ENCODE measurements at regions not wholly inside any gene's neighbourhood (a gene's known extent, or its start where the extent isn't known, plus 50 kb on each side); places are given as distances from the start of the nearest gene placed in this dataset.

- no peak for DNase-seq (ENCODE audit: low read depth in 1 of 2, low spot score in 2 of 2)
These were observed 770.8 kb upstream of the SOX9 start for GRCh38 chr17:71349908-71350600.

More at GRCh38 chr17:71349908-71350600, 770.8 kb upstream of the SOX9 start:
- Histone ChIP-seq H4K91ac (replicated peaks; ENCODE audit: insufficient read length, low read length) (no peak overlapping the region), H3K4me2 (ENCODE audit: insufficient read depth in 1 of 2, low read depth in 2 of 2, low read length in 2 of 2) (no peak overlapping the region), H3K27me3 (replicated peaks in 1 of 4; ENCODE audit: control insufficient read depth in 3 of 4, extremely low read depth in 1 of 4, insufficient read depth in 3 of 4, low read length in 3 of 4) (no peaks in the 10 kb centered on the region), H3K79me2 (ENCODE audit: control insufficient read depth in 1 of 2, insufficient read depth in 2 of 2, low read length in 2 of 2) (no peaks in the 10 kb centered on the region), H3K23ac (ENCODE audit: insufficient read length) (no peak overlapping the region), H3K9ac (replicated peaks in 1 of 4; ENCODE audit: extremely low read depth in 1 of 4, low read depth in 3 of 4, low read length in 3 of 4) (no peak overlapping the region), H3K36me3 (ENCODE audit: control insufficient read depth in 2 of 4, insufficient read depth in 4 of 4, low read length in 3 of 4) (no peaks in the 10 kb centered on the region), H3K14ac (ENCODE audit: insufficient read length) (no peak overlapping the region), H3K9me3 (ENCODE audit: insufficient read depth in 2 of 2, low read depth in 1 of 2, low read length in 1 of 2) (no peaks in the 10 kb centered on the region), H4K20me1 (replicated peaks in 1 of 2; ENCODE audit: control insufficient read depth in 1 of 2, insufficient read depth in 2 of 2, low read length in 2 of 2) (no peaks in the 10 kb centered on the region), H3K56ac (replicated peaks; ENCODE audit: insufficient read length, low read depth, low read length) (no peak overlapping the region), H2AFZ (ENCODE audit: low read length) (no peak overlapping the region), H3K79me1 (ENCODE audit: low read depth, low read length) (no peaks in the 10 kb centered on the region), H3K4me3 (ENCODE audit: extremely low read depth in 1 of 4, insufficient read depth in 2 of 4, low read depth in 3 of 4, low read length in 4 of 4) (no peak overlapping the region), H4K5ac (ENCODE audit: insufficient read length, low read depth, low read length) (no peak overlapping the region), H3K18ac (ENCODE audit: extremely low read depth, low read length) (no peak overlapping the region), H2BK12ac (ENCODE audit: low read depth, low read length) (no peak overlapping the region), H2AK5ac (ENCODE audit: low read depth, low read length) (no peak overlapping the region), H3K4me1 (replicated peaks in 1 of 4; ENCODE audit: control insufficient read depth in 3 of 4, insufficient read depth in 4 of 4, low read length in 3 of 4) (no peaks in the 10 kb centered on the region), H3K23me2 (ENCODE audit: low read depth, low read length) (no peaks in the 10 kb centered on the region), H4K8ac (ENCODE audit: extremely low read depth, insufficient read depth, low read length) (no peak overlapping the region), H2BK120ac (replicated peaks; ENCODE audit: low read depth, low read length) (no peak overlapping the region), H2BK20ac (ENCODE audit: low read length) (no peak overlapping the region), H3K27ac (ENCODE audit: low read depth, low read length) (no peak overlapping the region), H3K4ac (replicated peaks; ENCODE audit: insufficient read length, low read depth, low read length) (no peak overlapping the region), H2BK15ac (ENCODE audit: low read length) (no peak overlapping the region), H2BK5ac (ENCODE audit: low read depth, low read length) (no peak overlapping the region)
- no peak for TF ChIP-seq EZH2 (IDR thresholded peaks at IDR 0.05; ENCODE audit: low read depth, low read length, severe bottlenecking)
- TF ChIP-seq KDM5A (IDR thresholded peaks at IDR 0.05; ENCODE audit: low read length) = no peak
- TF ChIP-seq SP4 (IDR thresholded peaks at IDR 0.05; ENCODE audit: low read length) = no peak
- TF ChIP-seq SP2 (IDR thresholded peaks at IDR 0.05; ENCODE audit: low read length) = no peak
- TF ChIP-seq CREB1 (IDR thresholded peaks at IDR 0.05) = no peak
- no peak for TF ChIP-seq USF2 (IDR thresholded peaks at IDR 0.05; ENCODE audit: low read length)
- TF ChIP-seq SIRT6 (IDR thresholded peaks at IDR 0.05; ENCODE audit: low read length) = no peak
- TF ChIP-seq RAD21 (IDR thresholded peaks at IDR 0.05 in 1 of 2, conservative IDR thresholded peaks at IDR 0.05 in 1 of 2; ENCODE audit: low read depth in 2 of 2, low read length in 2 of 2) = no peak
- no peak for TF ChIP-seq GABPA (IDR thresholded peaks at IDR 0.05; ENCODE audit: borderline replicate concordance, insufficient read depth, low read length)
- TF ChIP-seq RBBP5 (IDR thresholded peaks at IDR 0.05; ENCODE audit: borderline replicate concordance, low read depth, low read length) = no peak
- TF ChIP-seq, protein P1, sequence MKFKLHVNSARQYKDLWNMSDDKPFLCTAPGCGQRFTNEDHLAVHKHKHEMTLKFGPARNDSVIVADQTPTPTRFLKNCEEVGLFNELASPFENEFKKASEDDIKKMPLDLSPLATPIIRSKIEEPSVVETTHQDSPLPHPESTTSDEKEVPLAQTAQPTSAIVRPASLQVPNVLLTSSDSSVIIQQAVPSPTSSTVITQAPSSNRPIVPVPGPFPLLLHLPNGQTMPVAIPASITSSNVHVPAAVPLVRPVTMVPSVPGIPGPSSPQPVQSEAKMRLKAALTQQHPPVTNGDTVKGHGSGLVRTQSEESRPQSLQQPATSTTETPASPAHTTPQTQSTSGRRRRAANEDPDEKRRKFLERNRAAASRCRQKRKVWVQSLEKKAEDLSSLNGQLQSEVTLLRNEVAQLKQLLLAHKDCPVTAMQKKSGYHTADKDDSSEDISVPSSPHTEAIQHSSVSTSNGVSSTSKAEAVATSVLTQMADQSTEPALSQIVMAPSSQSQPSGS (IDR thresholded peaks at IDR 0.05; ENCODE audit: low read length) = no peak
- WGBS, 2 experiments (ENCODE audit: extremely low coverage in 1 of 2, insufficient coverage in 1 of 2, insufficient read length in 1 of 2, insufficient replicate concordance in 2 of 2, low coverage in 1 of 2, low lambda C conversion rate in 2 of 2, missing lambda C conversion rate in 1 of 2) = 96% methylated on average over 6 of the region's 6 CpGs; no CpG with 5 or more reads in 1 of the 2 experiments
- ChIA-PET CTCF (ENCODE audit: partially characterized antibody) (interaction anchor here (0.6 kb wide), 3 partner anchors 30 to 232 kb away, joined by 3 read pairs; no protein-coding TSS in a partner anchor), POLR2A (ENCODE audit: partially characterized antibody) (no interaction called here)
- no peak for FAIRE-seq
